Thymus (tissue), 11 donors: ENCODE measurements at regions not wholly inside any gene's neighbourhood (a gene's known extent, or its start where the extent isn't known, plus 50 kb on each side); places are given as distances from the start of the nearest gene placed in this dataset.

Experiments used
- DNase-seq, 9 donors: peaks; one replicate each; pipeline ENCODE4 v3.0.0-alpha.2; 2013; ENCODE audit warnings: low spot score in 9 of 9, low read depth in 6 of 9, missing footprints in 1 of 9
- H3K27ac ChIP-seq, 2 donors: one replicate each; pipeline ENCODE4 v1.5.1; 2013; ENCODE audit warnings: control low read depth in 1 of 2, low read depth in 1 of 2, low read length in 1 of 2, mild to moderate bottlenecking in 1 of 2, moderate library complexity in 1 of 2
- H3K27me3 ChIP-seq, 2 donors: one replicate each; pipeline ENCODE4 v1.5.1; 2013; ENCODE audit warnings: low read length in 1 of 2; ENCODE audit not compliant: control insufficient read depth in 2 of 2, insufficient read depth in 1 of 2
- H3K36me3 ChIP-seq, 2 donors: one replicate each; pipeline ENCODE4 v1.5.1; 2013; ENCODE audit warnings: low read length in 1 of 2, mild to moderate bottlenecking in 1 of 2, moderate library complexity in 1 of 2; ENCODE audit not compliant: control insufficient read depth in 2 of 2, insufficient read depth in 2 of 2
- H3K4me1 ChIP-seq, 2 donors: one replicate each; pipeline ENCODE4 v1.5.1; 2013; ENCODE audit warnings: low read length in 2 of 2; ENCODE audit not compliant: control insufficient read depth in 2 of 2, insufficient read depth in 2 of 2
- H3K4me3 ChIP-seq, 2 donors: one replicate each; pipeline ENCODE4 v1.5.1; 2013; ENCODE audit warnings: low read length in 2 of 2, control low read depth in 1 of 2, mild to moderate bottlenecking in 1 of 2
- H3K9me3 ChIP-seq, 2 donors: one replicate each; pipeline ENCODE4 v1.5.1; 2013; ENCODE audit warnings: low read length in 1 of 2, mild to moderate bottlenecking in 1 of 2; ENCODE audit not compliant: control insufficient read depth in 2 of 2, insufficient read depth in 1 of 2
- WGBS: extraction: QIAGEN DNeasy Blood & Tissue Kit; methylation state at CpG from one replicate; pipeline ENCODE4 v1.1.7; 2013; 5-methylcytosine and 5-hydroxymethylcytosine counted together
- donor health status: healthy.

GRCh38 chr9:86636038-86636437 lies 281.8 kb upstream of the TUT7 start:
- no peak for DNase-seq
- H3K4me1 ChIP-seq, result no peaks in the 10 kb centered on the region
- no peak overlapping the region for H3K4me3 ChIP-seq
- peak overlapping the region in 1 of 2 donors; percentile 31 for H3K27ac ChIP-seq
- peaks cover 0 to 4% of the 10 kb centered on the region in 2 donors for H3K9me3 ChIP-seq
- H3K36me3 ChIP-seq, result no peaks in the 10 kb centered on the region
- H3K27me3 ChIP-seq, result no peaks in the 10 kb centered on the region
- 92% methylated on average over 6 of the region's 6 CpGs for WGBS

DNA sequence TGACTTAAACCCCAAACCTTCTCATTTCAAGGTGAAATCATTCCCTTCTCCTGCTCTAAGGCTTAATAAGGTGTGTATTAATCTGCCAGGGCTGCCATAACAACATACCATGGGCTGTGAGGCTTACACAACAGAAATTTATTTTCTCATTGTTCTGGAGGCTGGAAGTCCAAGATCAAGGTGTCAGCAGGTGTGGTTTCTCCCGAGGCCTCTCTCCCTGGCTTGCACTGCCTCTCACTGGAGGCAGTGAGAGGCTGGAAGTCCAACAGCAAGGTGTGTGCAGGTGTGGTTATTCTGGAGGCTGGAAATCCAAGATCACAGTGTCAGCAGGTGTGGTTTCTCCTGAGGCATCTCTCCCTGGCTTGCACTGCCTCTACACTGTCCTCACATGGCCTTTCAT lies 280.3 kb upstream of the TUT7 start:
- 89% methylated on average over 1 of the region's 1 CpG for WGBS

DNA sequence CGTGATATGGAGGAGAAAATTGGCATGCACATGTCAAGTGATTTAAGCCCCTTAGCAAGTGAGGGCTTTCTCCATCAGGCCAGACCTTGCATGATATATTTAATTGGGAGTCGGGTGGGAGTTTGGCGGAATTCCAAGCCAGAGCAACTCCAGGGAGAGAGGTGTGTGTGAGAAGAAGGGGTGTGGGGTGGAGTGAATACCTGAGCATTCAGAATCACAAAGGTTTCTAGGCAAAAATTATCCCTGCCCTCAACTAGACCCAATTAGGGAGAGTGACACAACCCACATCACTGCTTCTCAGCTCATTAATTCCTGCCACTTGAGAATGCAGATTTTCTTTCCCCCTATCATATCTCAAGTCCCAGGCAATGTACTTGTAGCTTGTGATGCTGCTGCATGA lies 279.7 kb upstream of the TUT7 start:
- 89% methylated on average over 3 of the region's 3 CpGs for WGBS
- DNase-seq, result no peak
- Histone ChIP-seq H3K36me3 (no peaks in the 10 kb centered on the region), H3K4me1 (no peaks in the 10 kb centered on the region), H3K4me3 (no peak overlapping the region), H3K27ac (no peak overlapping the region), H3K9me3 (peaks cover 0 to 4% of the 10 kb centered on the region in 2 donors), H3K27me3 (no peaks in the 10 kb centered on the region)

More for the DNA sequence above, 280.3 kb upstream of the TUT7 start:
- no peak for DNase-seq
- Histone ChIP-seq H3K4me1 (no peaks in the 10 kb centered on the region), H3K4me3 (no peak overlapping the region), H3K27ac (no peak overlapping the region), H3K9me3 (peaks cover 0 to 4% of the 10 kb centered on the region in 2 donors), H3K27me3 (no peaks in the 10 kb centered on the region), H3K36me3 (no peaks in the 10 kb centered on the region)

DNA sequence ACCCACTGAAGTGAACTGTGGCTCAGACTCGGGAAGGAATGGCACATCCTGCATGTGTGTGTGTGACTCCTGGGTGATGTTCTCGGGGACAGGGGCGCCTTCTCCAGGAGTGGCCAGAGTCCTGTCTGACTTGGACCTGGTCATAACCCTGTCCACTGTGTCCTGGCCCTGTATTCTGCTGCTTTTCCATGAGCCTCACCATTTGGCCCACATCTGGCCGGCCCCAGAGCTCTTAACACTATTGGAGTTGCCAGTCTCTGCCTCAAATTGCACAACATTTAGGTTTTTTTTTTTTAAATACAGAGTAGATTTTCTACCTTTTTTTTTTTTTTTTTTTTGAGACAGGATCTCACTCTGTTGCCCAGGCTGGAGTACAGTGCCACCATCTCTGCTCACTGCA lies 278.3 kb upstream of the TUT7 start:
- DNase-seq, result no peak
- no peaks in the 10 kb centered on the region for H3K36me3 ChIP-seq
- H3K27ac ChIP-seq, result no peak overlapping the region
- H3K4me1 ChIP-seq, result no peaks in the 10 kb centered on the region
- 95% methylated on average over 4 of the region's 4 CpGs for WGBS
- peaks cover 0 to 4% of the 10 kb centered on the region in 2 donors for H3K9me3 ChIP-seq
- H3K4me3 ChIP-seq, result no peak overlapping the region
- no peaks in the 10 kb centered on the region for H3K27me3 ChIP-seq

- no peaks in the 10 kb centered on the region for H3K4me1 ChIP-seq
- no peaks in the 10 kb centered on the region for H3K36me3 ChIP-seq
- no peak for DNase-seq
- H3K4me3 ChIP-seq, result no peak overlapping the region
- H3K9me3 ChIP-seq, result peaks cover 0 to 2% of the 10 kb centered on the region in 2 donors
- 81% methylated on average over 3 of the region's 3 CpGs for WGBS
- H3K27ac ChIP-seq, result no peak overlapping the region
- no peaks in the 10 kb centered on the region for H3K27me3 ChIP-seq
Observed at GRCh38 chr9:86629530-86629929, 275.3 kb upstream of the TUT7 start.

DNA sequence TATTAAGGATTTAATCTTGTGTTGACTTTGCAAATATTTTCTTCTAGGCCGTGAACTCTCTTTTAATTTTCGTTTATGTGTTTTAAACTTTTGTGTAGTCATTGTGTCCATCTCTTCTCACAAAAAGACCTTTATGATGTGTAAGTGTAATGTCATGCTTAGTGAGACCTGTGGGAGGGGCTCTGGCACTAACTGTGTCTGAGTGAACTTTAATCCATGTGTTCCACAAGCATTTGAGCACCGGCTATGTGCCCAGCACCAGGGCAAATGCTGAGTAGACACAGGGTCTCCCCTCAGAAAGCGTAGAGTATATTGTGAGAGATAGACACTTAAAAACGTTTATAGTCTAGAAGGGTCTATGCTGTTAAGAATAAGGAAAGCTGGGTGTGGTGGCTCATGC lies 272.6 kb upstream of the TUT7 start:
- no peaks in the 10 kb centered on the region for H3K27me3 ChIP-seq
- H3K27ac ChIP-seq, result no peak overlapping the region
- DNase-seq, result no peak
- H3K4me3 ChIP-seq, result no peak overlapping the region
- no peaks in the 10 kb centered on the region for H3K36me3 ChIP-seq
- no peaks in the 10 kb centered on the region for H3K9me3 ChIP-seq
- H3K4me1 ChIP-seq, result no peaks in the 10 kb centered on the region
- WGBS, result 92% methylated on average over 5 of the region's 5 CpGs

- H3K27me3 ChIP-seq, result no peaks in the 10 kb centered on the region
- H3K27ac ChIP-seq, result no peak overlapping the region
- no peak overlapping the region for H3K4me3 ChIP-seq
Observed at GRCh38 chr9:86624630-86625029, 270.4 kb upstream of the TUT7 start.

DNA sequence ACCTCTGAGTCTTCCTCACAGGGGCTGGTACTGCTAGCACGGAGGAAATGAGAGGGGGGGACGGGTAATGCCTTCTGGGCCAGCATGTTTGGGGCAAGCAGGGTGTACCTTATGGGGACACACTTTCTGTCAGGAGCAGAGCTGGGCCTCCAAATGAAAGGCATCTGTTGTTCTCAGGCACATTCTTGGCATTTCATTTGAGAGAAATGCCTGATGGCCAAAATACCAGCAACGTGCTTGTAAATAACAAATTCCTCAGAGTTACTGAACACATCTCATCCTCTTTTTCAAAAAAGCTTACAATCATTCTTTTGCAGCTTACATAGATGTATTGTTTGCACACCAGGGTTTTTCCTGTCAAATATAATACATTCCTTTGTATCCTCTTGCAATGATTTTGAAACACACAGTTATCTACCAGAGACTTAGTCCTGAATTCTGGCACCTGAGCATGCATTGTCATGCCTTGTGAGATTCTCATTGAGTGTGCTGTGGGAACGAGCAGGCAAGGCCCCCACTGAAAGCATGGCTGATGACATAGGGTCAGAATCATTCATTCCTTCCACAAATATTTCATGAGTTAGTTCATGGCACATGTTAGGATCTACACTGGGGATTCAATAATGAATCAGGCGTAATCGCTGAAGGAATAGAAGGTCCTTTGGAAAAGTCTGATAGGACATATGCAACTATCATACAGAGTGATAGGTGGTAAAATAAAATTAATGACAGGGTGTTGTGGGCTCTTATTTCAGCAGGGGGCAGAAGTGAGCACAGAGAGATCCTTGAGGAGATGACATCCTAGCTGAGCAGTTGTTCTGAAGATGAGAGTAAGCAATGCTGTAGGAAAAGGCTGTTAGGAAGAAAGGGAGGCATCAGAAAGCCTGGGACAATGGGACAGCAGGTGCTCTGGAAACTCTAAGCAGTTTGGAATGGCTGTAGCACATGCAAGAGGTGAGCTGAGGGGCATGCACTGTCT lies 260.9 kb upstream of the TUT7 start:
- DNase-seq, result peak in 4 of 9 donors; percentile 6 to 22 (median 11)
- Histone ChIP-seq H3K4me1 (no peaks in the 10 kb centered on the region), H3K27ac (no peak overlapping the region), H3K36me3 (no peaks in the 10 kb centered on the region), H3K27me3 (no peaks in the 10 kb centered on the region), H3K9me3 (no peaks in the 10 kb centered on the region), H3K4me3 (no peak overlapping the region)
- 87% methylated on average over 6 of the region's 6 CpGs for WGBS

More at GRCh38 chr9:86624630-86625029, 270.4 kb upstream of the TUT7 start:
- H3K4me1 ChIP-seq, result no peaks in the 10 kb centered on the region
- no peak for DNase-seq
- no peaks in the 10 kb centered on the region for H3K36me3 ChIP-seq
- H3K9me3 ChIP-seq, result no peaks in the 10 kb centered on the region
- WGBS, result 91% methylated on average over 5 of the region's 5 CpGs

DNA sequence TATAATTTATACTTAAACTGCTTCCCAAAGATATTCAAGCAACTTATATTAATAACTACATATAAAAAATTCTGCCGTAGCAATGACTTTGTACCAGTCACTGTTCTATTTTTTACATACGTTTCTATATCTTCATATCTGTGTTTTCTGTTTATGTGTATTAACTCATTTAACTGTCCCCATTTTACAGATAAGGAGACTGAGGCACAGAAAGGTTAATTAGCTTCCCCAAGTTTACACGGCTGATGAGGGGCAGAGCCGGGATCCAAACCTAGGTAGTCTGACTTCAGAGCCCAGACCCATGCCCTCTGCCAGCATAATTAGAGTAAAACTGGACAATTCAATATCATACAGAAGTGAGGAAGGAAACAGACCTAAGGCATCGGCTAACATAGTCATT lies 259.7 kb upstream of the TUT7 start:
- H3K27ac ChIP-seq, result no peak overlapping the region
- H3K4me1 ChIP-seq, result no peaks in the 10 kb centered on the region
- H3K36me3 ChIP-seq, result no peaks in the 10 kb centered on the region
- H3K4me3 ChIP-seq, result no peak overlapping the region
- no peaks in the 10 kb centered on the region for H3K9me3 ChIP-seq
- 95% methylated on average over 5 of the region's 5 CpGs for WGBS
- no peak for DNase-seq
- H3K27me3 ChIP-seq, result no peaks in the 10 kb centered on the region
